ENCODE measurements at regions not wholly inside any gene's neighbourhood (a gene's known extent, or its start where the extent isn't known, plus 50 kb on each side); places are given as distances from the start of the nearest gene placed in this dataset.

GRCh38 chr6:163662604-163663225 lies 248.2 kb downstream of the QKI start:
- TF ChIP-seq CTCF (IDR thresholded peaks at IDR 0.05), result no peak
- TF ChIP-seq POLR2A (IDR thresholded peaks at IDR 0.05), result no peak
